ENCODE measurements at regions not wholly inside any gene's neighbourhood (a gene's known extent, or its start where the extent isn't known, plus 50 kb on each side); places are given as distances from the start of the nearest gene placed in this dataset.

- TF ChIP-seq CTCF (IDR thresholded peaks at IDR 0.05) (no peak), POLR2A (IDR thresholded peaks at IDR 0.05) (no peak)
Measured at GRCh38 chr5:161157925-161158324, 305.9 kb upstream of the ATP10B start.
